HG02588 (cell line): ENCODE measurements at regions not wholly inside any gene's neighbourhood (a gene's known extent, or its start where the extent isn't known, plus 50 kb on each side); places are given as distances from the start of the nearest gene placed in this dataset.
"Not testable (repeated sequence)": the region's sequence is repeated elsewhere in the genome, so short reads cannot be mapped to it uniquely, and the experiment has no call there.

Experiments used
- ATAC-seq: cut with Tn5 transposase; IDR thresholded peaks from one replicate; pipeline ENCODE4 v1.9.1; 2021; ENCODE audit warnings: mild to moderate bottlenecking, moderate library complexity; ENCODE audit not compliant: unreplicated experiment

GRCh38 chr16:59684911-59685310 is 950.8 kb upstream of the GOT2 start:
- ATAC-seq = no peak

- ATAC-seq = no peak
These were observed 949.6 kb upstream of the GOT2 start for GRCh38 chr16:59683709-59684108.

- ATAC-seq = no peak
These were observed 931.6 kb upstream of the GOT2 start for GRCh38 chr16:59665618-59666220.

- no peak for ATAC-seq
These were observed 924.5 kb upstream of the GOT2 start for GRCh38 chr16:59658572-59658971.

GRCh38 chr16:59655031-59655430 is 920.9 kb upstream of the GOT2 start:
- ATAC-seq = no peak

- ATAC-seq = no peak
These were observed 920.3 kb upstream of the GOT2 start for GRCh38 chr16:59654455-59654854.

GRCh38 chr16:59651662-59652061 is 917.5 kb upstream of the GOT2 start:
- ATAC-seq = no peak

- ATAC-seq = no peak
These were observed 911.1 kb upstream of the GOT2 start for GRCh38 chr16:59645194-59645593.

- ATAC-seq = no peak
These were observed 901.6 kb upstream of the GOT2 start for GRCh38 chr16:59635674-59636073.

- no peak for ATAC-seq
These were observed 900.8 kb upstream of the GOT2 start for GRCh38 chr16:59634951-59635350.

- no peak for ATAC-seq
These were observed 900.0 kb upstream of the GOT2 start for GRCh38 chr16:59634004-59634579.

- ATAC-seq = no peak
These were observed 898.2 kb upstream of the GOT2 start for GRCh38 chr16:59632276-59632855.

- ATAC-seq = not testable (repeated sequence)
These were observed 890.3 kb upstream of the GOT2 start for GRCh38 chr16:59624381-59624780.

- no peak for ATAC-seq
These were observed 880.5 kb upstream of the GOT2 start for GRCh38 chr16:59614466-59615240.

GRCh38 chr16:59612910-59613620 is 878.9 kb upstream of the GOT2 start:
- not testable (repeated sequence) for ATAC-seq

- ATAC-seq = no peak
These were observed 878.0 kb upstream of the GOT2 start for GRCh38 chr16:59612094-59612493.

- ATAC-seq = no peak
These were observed 877.4 kb upstream of the GOT2 start for GRCh38 chr16:59611556-59611955.

GRCh38 chr16:59605706-59606105 is 871.6 kb upstream of the GOT2 start:
- no peak for ATAC-seq

GRCh38 chr16:59604354-59604753 is 870.2 kb upstream of the GOT2 start:
- no peak for ATAC-seq

GRCh38 chr16:59601452-59601851 is 867.3 kb upstream of the GOT2 start:
- ATAC-seq = no peak

GRCh38 chr16:59597269-59597668 is 863.2 kb upstream of the GOT2 start:
- ATAC-seq = no peak
